ENCODE measurements at regions not wholly inside any gene's neighbourhood (a gene's known extent, or its start where the extent isn't known, plus 50 kb on each side); places are given as distances from the start of the nearest gene placed in this dataset.

DNA sequence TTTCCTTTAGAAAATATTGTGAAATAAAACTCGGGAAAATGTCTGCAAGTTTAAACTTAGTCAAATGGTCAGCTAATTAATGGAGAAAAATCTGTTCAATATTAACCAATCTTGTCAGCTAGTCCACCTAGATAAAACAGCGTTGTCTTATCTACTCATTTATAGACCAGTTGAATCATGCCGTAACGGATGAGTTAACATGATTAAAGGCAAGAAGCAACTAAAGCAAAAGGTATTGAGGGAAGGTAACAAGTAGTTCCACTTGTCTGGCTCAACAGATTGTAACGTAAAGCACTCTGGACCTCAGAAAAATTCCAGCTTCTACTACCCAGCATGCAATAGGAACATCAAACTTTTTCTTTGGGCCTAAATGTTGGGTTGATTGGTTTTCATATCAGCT lies 958.2 kb downstream of the DIAPH3 start:
- Histone ChIP-seq H3K4me3 (replicated peaks in 1 of 3; ENCODE audit: insufficient read depth in 1 of 3, low read depth in 2 of 3, low read length in 3 of 3) (no peak overlapping the region), H4K20me1 (ENCODE audit: insufficient read depth, low read length) (no peaks in the 10 kb centered on the region), H3K27ac (ENCODE audit: extremely low read length, insufficient read depth, low read length) (no peak overlapping the region), H3K36me3 (replicated peaks in 1 of 2; ENCODE audit: control insufficient read depth in 1 of 2, insufficient read depth in 2 of 2, low read length in 2 of 2) (no peaks in the 10 kb centered on the region), H3K27me3 (ENCODE audit: control insufficient read depth in 1 of 2, insufficient read depth in 2 of 2, low read length in 2 of 2) (no peaks in the 10 kb centered on the region), H2AFZ (ENCODE audit: low read length) (no peak overlapping the region), H3K79me2 (ENCODE audit: insufficient read depth, low read length) (no peaks in the 10 kb centered on the region), H3K4me1 (ENCODE audit: insufficient read depth, low read length) (no peaks in the 10 kb centered on the region), H3K9me3 (ENCODE audit: low read length) (no peaks in the 10 kb centered on the region), H3K9ac (ENCODE audit: insufficient read depth, low read depth, low read length) (no peak overlapping the region), H3K4me2 (ENCODE audit: low read depth, low read length) (no peak overlapping the region)
- in situ Hi-C loops (cut with HindIII; ENCODE audit: extremely low pct_ligation_motif_present, low pct_unique_long_range_greater_than_20kb) (no loop called here), intact Hi-C loops (cut with micrococcal nuclease; ENCODE audit: unreplicated experiment) (no loop called here)
- BruUV-seq (replicated peaks): no TSS peak
- DNase-seq (ENCODE audit: low spot score): no peak
- ChIA-PET CTCF (ENCODE audit: low intra/inter-chr PET ratio, low total read pairs) (no interaction called here), POLR2A (no interaction called here)
- no peak for FAIRE-seq
- 30% methylated on average over 5 of the region's 5 CpGs for WGBS (ENCODE audit: low lambda C conversion rate)
- no peak for TF ChIP-seq ZNF609 (CRISPR knock-in tag; IDR thresholded peaks at IDR 0.05; ENCODE audit: borderline replicate concordance)
- TF ChIP-seq ZNF235 (CRISPR knock-in tag; IDR thresholded peaks at IDR 0.05; ENCODE audit: borderline replicate concordance): no peak
- no peak for TF ChIP-seq ZNF543 (CRISPR knock-in tag; IDR thresholded peaks at IDR 0.05)
- TF ChIP-seq PBX2 (CRISPR knock-in tag; IDR thresholded peaks at IDR 0.05): no peak
- no peak for TF ChIP-seq NONO (IDR thresholded peaks at IDR 0.05)
- TF ChIP-seq NONO (CRISPR knock-in tag; conservative IDR thresholded peaks at IDR 0.05): no peak
- TF ChIP-seq HDAC1 (CRISPR knock-in tag; IDR thresholded peaks at IDR 0.05): no peak
- TF ChIP-seq SNAI1 (CRISPR knock-in tag; IDR thresholded peaks at IDR 0.05; ENCODE audit: borderline replicate concordance): no peak
- TF ChIP-seq ZNF629 (CRISPR knock-in tag; conservative IDR thresholded peaks at IDR 0.05): no peak
- no peak for TF ChIP-seq SIX4 (CRISPR knock-in tag; IDR thresholded peaks at IDR 0.05)
- no peak for TF ChIP-seq ZNF678 (CRISPR knock-in tag; IDR thresholded peaks at IDR 0.05)
- TF ChIP-seq STAG1 (CRISPR knock-in tag; IDR thresholded peaks at IDR 0.05): no peak
- no peak for TF ChIP-seq MBNL3 (CRISPR knock-in tag; conservative IDR thresholded peaks at IDR 0.05)
- no peak for TF ChIP-seq SMAD9 (CRISPR knock-in tag; IDR thresholded peaks at IDR 0.05)
- no peak for TF ChIP-seq HNF4A (CRISPR knock-in tag; IDR thresholded peaks at IDR 0.05)
- TF ChIP-seq MED13 (CRISPR knock-in tag; IDR thresholded peaks at IDR 0.05): no peak
- TF ChIP-seq MAFF (IDR thresholded peaks at IDR 0.05; ENCODE audit: low read depth, low read length): no peak
- TF ChIP-seq U2AF1 (optimal IDR thresholded peaks at IDR 0.05; ENCODE audit: low read depth, low read length): no peak
- no peak for ATAC-seq

All from HepG2 (cell line).